Fibroblast of pulmonary artery (primary cell): ENCODE measurements at regions not wholly inside any gene's neighbourhood (a gene's known extent, or its start where the extent isn't known, plus 50 kb on each side); places are given as distances from the start of the nearest gene placed in this dataset.

Experiments used
- DNase-seq: peaks from one replicate; pipeline ENCODE4 v3.0.0-alpha.2; 2010; ENCODE audit warnings: low read depth
- H3K4me3 ChIP-seq: replicated peaks from 2 replicates; pipeline ENCODE4 v1.5.1; 2011; ENCODE audit warnings: low read depth, mild to moderate bottlenecking, control low read depth, low read length, moderate library complexity
- TF ChIP-seq, protein P1 (sequence below): IDR thresholded peaks from 2 replicates; pipeline ENCODE4 v1.5.1; 2011; ENCODE audit warnings: mild to moderate bottlenecking, control low read depth, low read length, inconsistent platforms; ENCODE audit errors: missing control alignments

- H3K4me3 ChIP-seq, result no peak overlapping the region
- no peak for DNase-seq
Measured at GRCh38 chr20:17884307-17885003, 84.1 kb downstream of the SNX5 start.

GRCh38 chr20:17883592-17884306 is 84.8 kb downstream of the SNX5 start:
- TF ChIP-seq, protein P1, sequence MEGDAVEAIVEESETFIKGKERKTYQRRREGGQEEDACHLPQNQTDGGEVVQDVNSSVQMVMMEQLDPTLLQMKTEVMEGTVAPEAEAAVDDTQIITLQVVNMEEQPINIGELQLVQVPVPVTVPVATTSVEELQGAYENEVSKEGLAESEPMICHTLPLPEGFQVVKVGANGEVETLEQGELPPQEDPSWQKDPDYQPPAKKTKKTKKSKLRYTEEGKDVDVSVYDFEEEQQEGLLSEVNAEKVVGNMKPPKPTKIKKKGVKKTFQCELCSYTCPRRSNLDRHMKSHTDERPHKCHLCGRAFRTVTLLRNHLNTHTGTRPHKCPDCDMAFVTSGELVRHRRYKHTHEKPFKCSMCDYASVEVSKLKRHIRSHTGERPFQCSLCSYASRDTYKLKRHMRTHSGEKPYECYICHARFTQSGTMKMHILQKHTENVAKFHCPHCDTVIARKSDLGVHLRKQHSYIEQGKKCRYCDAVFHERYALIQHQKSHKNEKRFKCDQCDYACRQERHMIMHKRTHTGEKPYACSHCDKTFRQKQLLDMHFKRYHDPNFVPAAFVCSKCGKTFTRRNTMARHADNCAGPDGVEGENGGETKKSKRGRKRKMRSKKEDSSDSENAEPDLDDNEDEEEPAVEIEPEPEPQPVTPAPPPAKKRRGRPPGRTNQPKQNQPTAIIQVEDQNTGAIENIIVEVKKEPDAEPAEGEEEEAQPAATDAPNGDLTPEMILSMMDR, result peak; percentile 12
- no peak for DNase-seq
- no peak overlapping the region for H3K4me3 ChIP-seq

More at GRCh38 chr20:17884307-17885003, 84.1 kb downstream of the SNX5 start:
- TF ChIP-seq, protein P1, result no peak

- TF ChIP-seq, protein P1, result no peak
- DNase-seq, result no peak
- H3K4me3 ChIP-seq, result no peak overlapping the region
Measured at GRCh38 chr20:17882834-17883591, 85.6 kb downstream of the SNX5 start.

DNA sequence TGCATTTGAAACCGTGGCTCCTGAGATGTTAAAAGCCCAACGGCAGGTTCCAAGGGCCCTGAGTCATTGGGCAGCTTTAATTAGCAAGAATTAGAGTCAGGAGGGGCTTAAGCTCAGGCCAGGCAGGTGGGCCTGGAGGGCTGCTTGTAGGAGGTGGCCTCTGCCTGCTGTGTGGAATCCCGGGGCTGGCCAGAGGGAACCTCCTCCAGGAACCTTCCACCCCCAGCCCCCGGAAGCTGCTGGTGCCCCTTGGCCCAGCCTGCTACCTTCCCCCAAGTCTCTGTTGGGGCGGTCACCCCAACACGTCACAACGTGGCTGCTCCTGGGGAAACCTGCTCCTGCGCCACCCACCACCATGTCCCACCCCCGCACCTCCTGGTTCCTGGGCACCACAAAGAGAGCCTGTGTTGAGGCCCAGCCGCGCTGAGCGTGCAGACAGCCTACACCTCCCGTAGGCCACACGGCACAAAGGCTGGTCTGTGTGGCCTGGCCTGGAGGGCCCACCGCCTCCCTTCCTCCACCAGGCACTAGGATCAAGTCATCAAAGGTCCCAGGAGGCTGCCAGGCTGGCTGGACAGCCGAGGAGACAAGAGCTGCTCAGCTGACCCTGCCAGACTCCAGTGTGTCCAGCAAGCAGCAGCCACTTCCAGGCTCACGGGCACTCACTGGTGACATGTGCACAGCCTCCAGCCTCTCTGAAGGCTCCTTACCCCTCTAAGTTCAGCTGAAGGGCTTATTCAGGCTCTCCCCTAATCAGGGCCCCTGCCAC is 86.3 kb downstream of the SNX5 start:
- DNase-seq, result no peak
- no peak overlapping the region for H3K4me3 ChIP-seq
- TF ChIP-seq, protein P1, result no peak

- no peak overlapping the region for H3K4me3 ChIP-seq
- TF ChIP-seq, protein P1, result no peak
- DNase-seq, result no peak
Measured at GRCh38 chr20:17881741-17882064, 86.9 kb downstream of the SNX5 start.

DNA sequence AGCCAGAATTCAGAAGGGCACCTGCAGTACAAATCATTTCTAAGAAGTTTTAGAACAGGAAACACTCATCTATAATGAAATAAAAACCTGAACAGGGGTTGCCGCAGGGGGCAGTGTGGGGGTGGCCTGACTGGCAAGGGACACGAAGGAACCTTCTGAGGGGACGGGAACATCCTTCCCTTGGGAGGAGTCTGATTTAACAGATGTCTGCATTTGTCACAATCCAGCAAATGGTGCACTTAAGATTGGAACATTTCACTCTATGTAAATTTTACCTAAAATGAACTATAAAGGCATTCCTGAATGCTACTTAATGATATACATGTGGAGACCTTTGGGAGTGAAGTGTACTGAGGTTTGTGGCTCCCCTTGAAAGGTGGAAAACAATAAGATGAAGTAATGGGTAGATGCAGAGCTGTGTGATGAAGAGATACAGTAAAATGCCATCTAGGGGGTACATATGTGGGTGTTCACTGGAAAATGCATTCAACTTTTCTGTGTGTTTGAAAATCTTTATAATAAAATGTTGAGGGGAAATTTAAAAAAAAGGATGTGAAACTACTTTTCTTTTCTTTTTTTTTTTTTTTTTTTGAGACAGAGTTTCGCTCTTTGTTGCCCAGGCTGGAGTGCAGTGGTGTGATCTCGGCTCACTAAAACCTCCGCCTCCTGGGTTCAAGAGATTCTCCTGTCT is 89.5 kb downstream of the SNX5 start:
- TF ChIP-seq, protein P1, result no peak
- H3K4me3 ChIP-seq, result no peak overlapping the region
- DNase-seq, result no peak
